IPS DF 6.9 (cell line): ENCODE measurements at regions not wholly inside any gene's neighbourhood (a gene's known extent, or its start where the extent isn't known, plus 50 kb on each side); places are given as distances from the start of the nearest gene placed in this dataset.

Source experiments
- DNase-seq: peaks from one replicate; pipeline ENCODE4 v3.0.0-alpha.2; 2013; ENCODE audit warnings: low read depth, low spot score
- H3K27ac ChIP-seq: one replicate; pipeline ENCODE4 v1.5.1; 2013; ENCODE audit warnings: low read length, control low read depth
- H3K27me3 ChIP-seq: 2 replicates; pipeline ENCODE4 v1.6.1; 2013; ENCODE audit warnings: mild to moderate bottlenecking, low read length; ENCODE audit not compliant: control insufficient read depth, insufficient read depth
- H3K36me3 ChIP-seq: 2 replicates; pipeline ENCODE4 v1.6.1; 2013; ENCODE audit warnings: low read length; ENCODE audit not compliant: control insufficient read depth, insufficient read depth
- H3K4me1 ChIP-seq: 2 replicates; pipeline ENCODE4 v1.6.1; 2013; ENCODE audit warnings: low read length; ENCODE audit not compliant: control insufficient read depth, insufficient read depth
- H3K4me3 ChIP-seq: 2 replicates; pipeline ENCODE4 v1.5.1; 2013; ENCODE audit warnings: mild to moderate bottlenecking, low read length
- H3K9me3 ChIP-seq: 2 replicates; pipeline ENCODE4 v1.6.1; 2013; ENCODE audit warnings: low read length, inconsistent platforms; ENCODE audit not compliant: control insufficient read depth, insufficient read depth
- WGBS: extraction: QIAGEN DNeasy Blood & Tissue Kit; methylation state at CpG from one replicate; pipeline ENCODE4 v1.1.7; 2013; ENCODE audit warnings: mixed read lengths, missing lambda C conversion rate; ENCODE audit not compliant: insufficient read length, insufficient coverage; 5-methylcytosine and 5-hydroxymethylcytosine counted together

- no peaks in the 10 kb centered on the region for H3K27me3 ChIP-seq
- WGBS = no CpG with 5 or more reads among the region's 1 CpG
- DNase-seq = no peak
- no peaks in the 10 kb centered on the region for H3K9me3 ChIP-seq
- H3K4me3 ChIP-seq = no peak overlapping the region
- H3K4me1 ChIP-seq = no peaks in the 10 kb centered on the region
- no peak overlapping the region for H3K27ac ChIP-seq
- H3K36me3 ChIP-seq = no peaks in the 10 kb centered on the region
Observed at GRCh38 chrX:38890326-38890725, 89.1 kb downstream of the MID1IP1 start.

GRCh38 chrX:38890963-38891362 lies 89.7 kb downstream of the MID1IP1 start:
- Histone ChIP-seq H3K27me3 (no peaks in the 10 kb centered on the region), H3K36me3 (no peaks in the 10 kb centered on the region), H3K9me3 (no peaks in the 10 kb centered on the region), H3K27ac (no peak overlapping the region), H3K4me1 (no peaks in the 10 kb centered on the region), H3K4me3 (no peak overlapping the region)
- no peak for DNase-seq
- WGBS = no CpG with 5 or more reads among the region's 6 CpGs

- Histone ChIP-seq H3K27me3 (no peaks in the 10 kb centered on the region), H3K36me3 (no peaks in the 10 kb centered on the region), H3K4me1 (no peaks in the 10 kb centered on the region), H3K27ac (no peak overlapping the region), H3K4me3 (no peak overlapping the region), H3K9me3 (no peaks in the 10 kb centered on the region)
- no CpG with 5 or more reads among the region's 4 CpGs for WGBS
- DNase-seq = no peak
Observed at GRCh38 chrX:38891641-38892413, 90.6 kb downstream of the MID1IP1 start.

- no peak overlapping the region for H3K27ac ChIP-seq
- H3K4me1 ChIP-seq = peaks cover 2% of the 10 kb centered on the region; the same call in 1 of the 2 replicates
- no peak overlapping the region for H3K4me3 ChIP-seq
- H3K9me3 ChIP-seq = no peaks in the 10 kb centered on the region
- H3K36me3 ChIP-seq = no peaks in the 10 kb centered on the region
- no peak for DNase-seq
- no CpG with 5 or more reads among the region's 4 CpGs for WGBS
- no peaks in the 10 kb centered on the region for H3K27me3 ChIP-seq
Observed at GRCh38 chrX:38893441-38893840, 92.2 kb downstream of the MID1IP1 start.

- Histone ChIP-seq H3K36me3 (no peaks in the 10 kb centered on the region), H3K27ac (no peak overlapping the region), H3K4me3 (no peak overlapping the region), H3K4me1 (peaks cover 2% of the 10 kb centered on the region; the same call in 1 of the 2 replicates), H3K9me3 (no peaks in the 10 kb centered on the region), H3K27me3 (no peaks in the 10 kb centered on the region)
- no CpG with 5 or more reads among the region's 1 CpG for WGBS
- DNase-seq = no peak
Observed at GRCh38 chrX:38895775-38896174, 94.5 kb downstream of the MID1IP1 start.

GRCh38 chrX:38896724-38897298 lies 95.6 kb downstream of the MID1IP1 start:
- Histone ChIP-seq H3K9me3 (no peaks in the 10 kb centered on the region), H3K4me3 (no peak overlapping the region), H3K36me3 (no peaks in the 10 kb centered on the region), H3K27ac (no peak overlapping the region), H3K4me1 (peaks cover 2% of the 10 kb centered on the region; the same call in 1 of the 2 replicates), H3K27me3 (no peaks in the 10 kb centered on the region)
- WGBS = no CpG with 5 or more reads among the region's 4 CpGs
- DNase-seq = no peak

- WGBS = no CpG with 5 or more reads among the region's 6 CpGs
Observed at GRCh38 chrX:38898261-38898660, 97.0 kb downstream of the MID1IP1 start.

GRCh38 chrX:38899650-38900049 lies 98.4 kb downstream of the MID1IP1 start:
- DNase-seq = no peak
- Histone ChIP-seq H3K27ac (no peak overlapping the region), H3K4me3 (no peak overlapping the region), H3K9me3 (no peaks in the 10 kb centered on the region), H3K27me3 (no peaks in the 10 kb centered on the region), H3K36me3 (no peaks in the 10 kb centered on the region), H3K4me1 (peaks cover 2% of the 10 kb centered on the region; the same call in 1 of the 2 replicates)
- whole genome bisulfite sequencing = no CpG with 5 or more reads among the region's 1 CpG

More at GRCh38 chrX:38898261-38898660, 97.0 kb downstream of the MID1IP1 start:
- Histone ChIP-seq H3K4me3 (no peak overlapping the region), H3K9me3 (no peaks in the 10 kb centered on the region), H3K27ac (no peak overlapping the region), H3K27me3 (no peaks in the 10 kb centered on the region), H3K36me3 (no peaks in the 10 kb centered on the region), H3K4me1 (peaks cover 2% of the 10 kb centered on the region; the same call in 1 of the 2 replicates)
- no peak for DNase-seq

GRCh38 chrX:38900719-38901118 lies 99.5 kb downstream of the MID1IP1 start:
- H3K27me3 ChIP-seq = no peaks in the 10 kb centered on the region
- H3K4me3 ChIP-seq = no peak overlapping the region
- H3K4me1 ChIP-seq = peaks cover 2% of the 10 kb centered on the region; the same call in 1 of the 2 replicates
- no peak overlapping the region for H3K27ac ChIP-seq
- no CpG with 5 or more reads among the region's 6 CpGs for WGBS
- H3K36me3 ChIP-seq = no peaks in the 10 kb centered on the region
- H3K9me3 ChIP-seq = no peaks in the 10 kb centered on the region
- no peak for DNase-seq

GRCh38 chrX:38902972-38903492 lies 101.8 kb downstream of the MID1IP1 start:
- no peak overlapping the region for H3K4me3 ChIP-seq
- no peaks in the 10 kb centered on the region for H3K9me3 ChIP-seq
- no peak for DNase-seq
- no CpG with 5 or more reads among the region's 13 CpGs for WGBS
- H3K4me1 ChIP-seq = peaks cover 2% of the 10 kb centered on the region; the same call in 1 of the 2 replicates
- no peaks in the 10 kb centered on the region for H3K36me3 ChIP-seq
- H3K27ac ChIP-seq = no peak overlapping the region
- H3K27me3 ChIP-seq = no peaks in the 10 kb centered on the region
